ENCODE measurements at regions not wholly inside any gene's neighbourhood (a gene's known extent, or its start where the extent isn't known, plus 50 kb on each side); places are given as distances from the start of the nearest gene placed in this dataset.

DNA sequence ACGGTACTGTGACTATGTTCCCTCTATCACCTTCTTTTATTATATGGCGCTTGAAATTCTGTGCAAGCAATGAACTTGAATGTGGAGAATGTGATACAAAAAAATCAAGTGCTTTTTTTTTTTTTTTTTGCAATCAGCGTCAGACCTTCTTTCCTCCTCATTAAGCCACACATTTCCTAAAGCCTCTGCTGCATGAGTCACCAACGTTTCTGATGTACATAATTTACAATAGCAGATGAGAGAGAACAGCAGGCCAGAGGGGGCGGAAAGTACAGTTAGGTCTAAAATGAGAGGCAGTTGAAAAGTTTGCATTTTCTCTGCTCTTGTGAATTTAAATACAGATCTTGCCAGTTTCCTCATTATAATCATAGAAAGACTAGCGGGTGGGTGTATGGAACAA is 114.6 kb upstream of the RIPOR2 start:
- TF ChIP-seq, protein P1, sequence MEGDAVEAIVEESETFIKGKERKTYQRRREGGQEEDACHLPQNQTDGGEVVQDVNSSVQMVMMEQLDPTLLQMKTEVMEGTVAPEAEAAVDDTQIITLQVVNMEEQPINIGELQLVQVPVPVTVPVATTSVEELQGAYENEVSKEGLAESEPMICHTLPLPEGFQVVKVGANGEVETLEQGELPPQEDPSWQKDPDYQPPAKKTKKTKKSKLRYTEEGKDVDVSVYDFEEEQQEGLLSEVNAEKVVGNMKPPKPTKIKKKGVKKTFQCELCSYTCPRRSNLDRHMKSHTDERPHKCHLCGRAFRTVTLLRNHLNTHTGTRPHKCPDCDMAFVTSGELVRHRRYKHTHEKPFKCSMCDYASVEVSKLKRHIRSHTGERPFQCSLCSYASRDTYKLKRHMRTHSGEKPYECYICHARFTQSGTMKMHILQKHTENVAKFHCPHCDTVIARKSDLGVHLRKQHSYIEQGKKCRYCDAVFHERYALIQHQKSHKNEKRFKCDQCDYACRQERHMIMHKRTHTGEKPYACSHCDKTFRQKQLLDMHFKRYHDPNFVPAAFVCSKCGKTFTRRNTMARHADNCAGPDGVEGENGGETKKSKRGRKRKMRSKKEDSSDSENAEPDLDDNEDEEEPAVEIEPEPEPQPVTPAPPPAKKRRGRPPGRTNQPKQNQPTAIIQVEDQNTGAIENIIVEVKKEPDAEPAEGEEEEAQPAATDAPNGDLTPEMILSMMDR (conservative IDR thresholded peaks at IDR 0.05 in 1 of 2, IDR thresholded peaks at IDR 0.05 in 1 of 2; ENCODE audit: extremely low read depth in 1 of 2, insufficient read depth in 1 of 2, low read depth in 1 of 2, low read length in 2 of 2): no peak
- TF ChIP-seq EZH2 (IDR thresholded peaks at IDR 0.05; ENCODE audit: borderline replicate concordance, low read length): no peak
